ENCODE measurements at regions not wholly inside any gene's neighbourhood (a gene's known extent, or its start where the extent isn't known, plus 50 kb on each side); places are given as distances from the start of the nearest gene placed in this dataset.

DNA sequence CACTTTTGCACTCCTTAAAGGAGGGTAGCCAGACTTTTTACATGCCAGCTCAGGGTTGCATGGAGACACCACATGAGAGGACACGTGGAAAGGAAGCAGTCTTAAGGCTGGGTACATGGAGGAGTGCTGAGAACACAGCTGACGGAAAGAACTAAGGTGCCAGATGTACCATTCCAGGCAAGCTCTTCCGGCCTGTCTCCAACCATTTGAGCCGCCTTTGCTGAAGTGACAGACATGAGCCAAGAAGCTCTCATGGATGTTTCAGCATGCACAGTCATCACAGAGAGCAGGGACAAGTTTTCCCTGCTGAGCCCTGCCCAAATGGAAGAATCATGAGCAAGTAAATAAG is 83.4 kb upstream of the BMP2K start:
- Histone ChIP-seq H3K79me2 (ENCODE audit: low read length) (no peaks in the 10 kb centered on the region), H3K9me3 (replicated peaks; ENCODE audit: insufficient read depth, low read length) (no peaks in the 10 kb centered on the region), H3K4me2 (ENCODE audit: low read depth, low read length) (no peak overlapping the region), H3K9ac (ENCODE audit: low read length) (no peak overlapping the region), H3K27ac (ENCODE audit: low read length) (no peak overlapping the region), H3F3A (ENCODE audit: insufficient read depth, low read length) (no peaks in the 10 kb centered on the region), H3K9me2 (replicated peaks; ENCODE audit: insufficient read depth, low read length) (no peaks in the 10 kb centered on the region), H2AFZ (ENCODE audit: low read length) (no peak overlapping the region), H3K27me3 (replicated peaks; ENCODE audit: insufficient read depth, low read length) (no peaks in the 10 kb centered on the region), H4K20me1 (ENCODE audit: insufficient read depth, low read length) (no peaks in the 10 kb centered on the region), H3K4me1 (ENCODE audit: low read length) (peaks cover 4% of the 10 kb centered on the region; the same call in 1 of the 2 replicates), H3K4me3 (ENCODE audit: low read length) (no peak overlapping the region), H3K36me3 (replicated peaks; ENCODE audit: insufficient read depth, low read length) (no peaks in the 10 kb centered on the region)
- TF ChIP-seq, protein P1, sequence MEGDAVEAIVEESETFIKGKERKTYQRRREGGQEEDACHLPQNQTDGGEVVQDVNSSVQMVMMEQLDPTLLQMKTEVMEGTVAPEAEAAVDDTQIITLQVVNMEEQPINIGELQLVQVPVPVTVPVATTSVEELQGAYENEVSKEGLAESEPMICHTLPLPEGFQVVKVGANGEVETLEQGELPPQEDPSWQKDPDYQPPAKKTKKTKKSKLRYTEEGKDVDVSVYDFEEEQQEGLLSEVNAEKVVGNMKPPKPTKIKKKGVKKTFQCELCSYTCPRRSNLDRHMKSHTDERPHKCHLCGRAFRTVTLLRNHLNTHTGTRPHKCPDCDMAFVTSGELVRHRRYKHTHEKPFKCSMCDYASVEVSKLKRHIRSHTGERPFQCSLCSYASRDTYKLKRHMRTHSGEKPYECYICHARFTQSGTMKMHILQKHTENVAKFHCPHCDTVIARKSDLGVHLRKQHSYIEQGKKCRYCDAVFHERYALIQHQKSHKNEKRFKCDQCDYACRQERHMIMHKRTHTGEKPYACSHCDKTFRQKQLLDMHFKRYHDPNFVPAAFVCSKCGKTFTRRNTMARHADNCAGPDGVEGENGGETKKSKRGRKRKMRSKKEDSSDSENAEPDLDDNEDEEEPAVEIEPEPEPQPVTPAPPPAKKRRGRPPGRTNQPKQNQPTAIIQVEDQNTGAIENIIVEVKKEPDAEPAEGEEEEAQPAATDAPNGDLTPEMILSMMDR (IDR thresholded peaks at IDR 0.05; ENCODE audit: low read length): no peak
- TF ChIP-seq EZH2phosphoT487 (IDR thresholded peaks at IDR 0.05; ENCODE audit: low read length) (no peak), EZH2 (optimal IDR thresholded peaks at IDR 0.05; ENCODE audit: low read depth, low read length) (no peak)
- no peak for DNase-seq

DNA sequence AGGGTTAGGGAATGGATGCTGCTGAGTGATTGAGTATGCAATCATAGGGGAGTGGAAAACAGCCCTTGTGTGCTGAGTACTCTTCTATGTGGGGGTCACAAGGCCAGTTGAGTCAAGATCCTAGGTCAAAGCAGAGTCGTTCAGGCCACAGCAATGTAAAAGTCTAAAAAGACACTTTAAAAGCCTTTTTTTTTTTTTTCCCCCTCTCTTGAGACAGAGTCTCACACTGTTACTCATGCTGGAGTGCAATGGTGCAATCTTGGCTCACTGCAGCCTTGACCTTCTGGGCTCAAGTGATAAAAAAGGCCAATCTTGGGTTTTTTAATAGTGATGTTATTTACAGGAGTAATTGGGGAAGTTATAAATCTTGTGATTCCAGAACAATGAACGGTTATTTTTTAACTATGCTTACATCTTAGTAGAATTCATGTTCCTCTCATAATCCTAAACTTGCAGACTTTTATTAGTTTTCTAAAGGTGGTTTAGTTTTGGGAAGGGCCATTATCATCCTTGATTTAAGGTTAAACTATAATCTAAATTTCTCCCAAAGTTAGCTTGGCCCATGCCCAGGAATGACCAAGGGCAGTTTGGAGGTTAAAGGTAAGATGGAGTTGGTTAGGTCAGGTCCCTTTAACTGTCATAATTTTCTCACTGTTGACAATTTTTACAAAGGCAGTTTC is 82.2 kb upstream of the BMP2K start:
- Histone ChIP-seq H2AFZ (ENCODE audit: low read length) (no peak overlapping the region), H3K4me3 (ENCODE audit: low read length) (no peak overlapping the region)
- no peak for TF ChIP-seq EZH2 (optimal IDR thresholded peaks at IDR 0.05; ENCODE audit: low read depth, low read length)
- TF ChIP-seq EZH2phosphoT487 (IDR thresholded peaks at IDR 0.05; ENCODE audit: low read length): no peak
- TF ChIP-seq, protein P1 (IDR thresholded peaks at IDR 0.05; ENCODE audit: low read length): no peak

DNA sequence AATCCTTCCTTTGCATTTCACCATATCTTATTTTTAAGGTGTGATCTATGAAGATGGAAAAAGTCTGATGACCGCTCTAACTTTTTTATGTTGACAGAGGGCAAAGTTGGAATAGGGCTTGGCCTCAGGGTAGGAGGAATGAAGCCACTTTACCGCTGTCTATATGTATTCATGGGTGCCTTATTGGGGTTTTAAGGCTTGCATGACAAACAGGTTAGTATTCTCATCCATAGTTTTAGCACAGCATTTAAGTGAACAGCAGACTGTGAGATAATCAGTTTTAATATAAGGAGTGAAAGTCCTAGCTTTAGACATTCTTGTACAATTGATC is 81.7 kb upstream of the BMP2K start:
- Histone ChIP-seq H3K27ac (ENCODE audit: low read length) (no peak overlapping the region), H4K20me1 (ENCODE audit: insufficient read depth, low read length) (no peaks in the 10 kb centered on the region), H3K9ac (ENCODE audit: low read length) (no peak overlapping the region), H3K27me3 (replicated peaks; ENCODE audit: insufficient read depth, low read length) (no peaks in the 10 kb centered on the region), H3K79me2 (ENCODE audit: low read length) (no peaks in the 10 kb centered on the region), H3K4me1 (ENCODE audit: low read length) (peaks cover 4% of the 10 kb centered on the region; the same call in 1 of the 2 replicates), H3K9me2 (replicated peaks; ENCODE audit: insufficient read depth, low read length) (no peaks in the 10 kb centered on the region), H3K4me2 (ENCODE audit: low read depth, low read length) (no peak overlapping the region), H3F3A (ENCODE audit: insufficient read depth, low read length) (no peaks in the 10 kb centered on the region), H3K36me3 (replicated peaks; ENCODE audit: insufficient read depth, low read length) (no peaks in the 10 kb centered on the region), H3K4me3 (ENCODE audit: low read length) (no peak overlapping the region), H2AFZ (ENCODE audit: low read length) (no peak overlapping the region), H3K9me3 (replicated peaks; ENCODE audit: insufficient read depth, low read length) (no peaks in the 10 kb centered on the region)
- TF ChIP-seq EZH2 (optimal IDR thresholded peaks at IDR 0.05; ENCODE audit: low read depth, low read length): no peak
- TF ChIP-seq, protein P1 (IDR thresholded peaks at IDR 0.05; ENCODE audit: low read length): no peak
- TF ChIP-seq EZH2phosphoT487 (IDR thresholded peaks at IDR 0.05; ENCODE audit: low read length): no peak
- no peak for DNase-seq

More for the DNA sequence above, 82.2 kb upstream of the BMP2K start:
- Histone ChIP-seq H3F3A (ENCODE audit: insufficient read depth, low read length) (no peaks in the 10 kb centered on the region), H3K9ac (ENCODE audit: low read length) (no peak overlapping the region), H4K20me1 (ENCODE audit: insufficient read depth, low read length) (no peaks in the 10 kb centered on the region), H3K27ac (ENCODE audit: low read length) (no peak overlapping the region), H3K79me2 (ENCODE audit: low read length) (no peaks in the 10 kb centered on the region), H3K9me2 (replicated peaks; ENCODE audit: insufficient read depth, low read length) (no peaks in the 10 kb centered on the region), H3K4me2 (ENCODE audit: low read depth, low read length) (no peak overlapping the region), H3K4me1 (ENCODE audit: low read length) (peaks cover 4% of the 10 kb centered on the region; the same call in 1 of the 2 replicates), H3K9me3 (replicated peaks; ENCODE audit: insufficient read depth, low read length) (no peaks in the 10 kb centered on the region), H3K36me3 (replicated peaks; ENCODE audit: insufficient read depth, low read length) (no peaks in the 10 kb centered on the region), H3K27me3 (replicated peaks; ENCODE audit: insufficient read depth, low read length) (no peaks in the 10 kb centered on the region)
- DNase-seq: no peak
